Spleen (tissue), 11 donors: ENCODE measurements at regions not wholly inside any gene's neighbourhood (a gene's known extent, or its start where the extent isn't known, plus 50 kb on each side); places are given as distances from the start of the nearest gene placed in this dataset.
A peak's percentile ranks its signal among the peaks of the same experiment; 100 is the strongest.

Source experiments
- DNase-seq: peaks from one replicate; pipeline ENCODE4 v3.0.0-alpha.2; 2020
- H3K27ac ChIP-seq, 8 donors: fragments of 200-600 bp; sonication (generic) in 7 of 8; 1 replicate in 4 of 8; 2 replicates in 4 of 8; pipeline versions ENCODE4 v1.5.0 to v1.8.0; 2016 to 2021; ENCODE audit warnings: inconsistent platforms in 4 of 8, mild to moderate bottlenecking in 4 of 8, moderate library complexity in 1 of 8
- H3K27me3 ChIP-seq, 7 donors: fragments of 200-600 bp; sonication (generic) in 6 of 7; replicated peaks in 1 of 7; 1 replicate in 4 of 7; 2 replicates in 3 of 7; pipeline versions ENCODE4 v1.5.0 to v1.8.0; 2016 to 2021; ENCODE audit warnings: inconsistent platforms in 3 of 7, mild to moderate bottlenecking in 1 of 7
- H3K36me3 ChIP-seq, 6 donors: fragments of 200-600 bp; sonication (generic) in 5 of 6; 1 replicate in 4 of 6; 2 replicates in 2 of 6; pipeline versions ENCODE4 v1.5.0 to v1.8.0; 2016 to 2021; ENCODE audit warnings: inconsistent platforms in 2 of 6
- H3K4me1 ChIP-seq, 6 donors: fragments of 200-600 bp; sonication (generic) in 5 of 6; 1 replicate in 3 of 6; 2 replicates in 3 of 6; pipeline versions ENCODE4 v1.5.0 to v1.8.0; 2016 to 2021; ENCODE audit warnings: inconsistent platforms in 3 of 6
- H3K4me3 ChIP-seq, 8 donors: fragments of 200-600 bp; sonication (generic) in 7 of 8; 1 replicate in 4 of 8; 2 replicates in 4 of 8; pipeline versions ENCODE4 v1.5.0 to v1.8.0; 2016 to 2021; ENCODE audit warnings: inconsistent platforms in 4 of 8, mild to moderate bottlenecking in 4 of 8, moderate library complexity in 2 of 8
- H3K9me3 ChIP-seq, 8 donors: fragments of 200-600 bp; sonication (generic) in 7 of 8; 1 replicate in 4 of 8; 2 replicates in 4 of 8; pipeline versions ENCODE4 v1.5.0 to v1.8.0; 2016 to 2021; ENCODE audit warnings: inconsistent platforms in 4 of 8
- CTCF ChIP-seq, 11 experiments: fragments of 200-600 bp in 7 of 11; fragments of 450-650 bp in 4 of 11; sonication (generic) in 4 of 11; IDR thresholded peaks in 8 of 11; conservative IDR thresholded peaks in 3 of 11; 1 replicate in 7 of 11; 2 replicates in 4 of 11; pipeline versions ENCODE4 v1.4.0 to v1.8.0; 2016 to 2021; ENCODE audit warnings: antibody characterized with exemption in 11 of 11, inconsistent platforms in 4 of 11, mild to moderate bottlenecking in 1 of 11
- POLR2A ChIP-seq, 3 donors: fragments of 450-650 bp; IDR thresholded peaks; one replicate each; pipeline ENCODE4 v1.5.1; 2017; ENCODE audit warnings: antibody characterized with exemption in 3 of 3, mild to moderate bottlenecking in 1 of 3
- POLR2AphosphoS5 ChIP-seq, 3 donors: sonication (generic); formaldehyde crosslinking; IDR thresholded peaks; one replicate each; pipeline ENCODE4 v1.5.1; 2017; ENCODE audit warnings: antibody characterized with exemption in 3 of 3
- WGBS, 5 donors: extraction: QIAGEN DNeasy Blood & Tissue Kit in 3 of 5; methylation state at CpG; one replicate each; pipeline versions ENCODE4 v1.1.5 to v1.1.7; 2013 to 2018; 5-methylcytosine and 5-hydroxymethylcytosine counted together
- intact Hi-C: fragments of 100-400 bp; cut with DNase I; formaldehyde crosslinking; loops from one replicate; pipeline ENCODE4 v1.15.0; 2023; ENCODE audit warnings: low total_unique reads
- donor health status: healthy with polysubstance abuse.
- donor health status: DM: no; HTN: no; CAD: no; lungs with moderate emphysema.
- donor health status: DM: no; HTN: no; CAD: no.
- donor health status: Bipolar disorder and iron deficiency.
- donor health status: healthy.
- donor health status: DM: no; HTN: no; CAD: no.
- donor health status: DM: yes; HTN: yes; CAD: no.

DNA sequence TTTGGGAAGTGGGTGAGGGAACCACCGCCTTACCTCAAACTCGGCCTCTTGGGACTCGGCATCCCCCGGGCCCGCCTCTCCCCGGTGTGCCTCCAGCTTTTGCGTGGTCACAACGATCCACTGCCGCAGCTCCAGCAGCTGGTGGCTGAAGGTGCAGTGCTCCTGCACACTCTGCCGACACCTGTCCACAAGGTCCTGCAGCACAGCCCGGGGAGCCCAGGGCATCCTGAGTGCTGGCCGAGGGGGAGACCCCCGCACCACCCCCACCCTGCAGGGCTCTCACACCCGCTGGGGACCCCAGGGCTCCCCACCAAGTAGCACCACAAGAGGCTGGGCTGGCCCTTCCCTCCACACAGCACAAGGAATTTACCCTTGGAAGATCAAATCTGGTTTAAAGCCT lies 76.6 kb downstream of the SYNE3 start:
- intact Hi-C loops = loop anchor here (5.0 kb wide), 1 partner anchor 87 kb away; no protein-coding TSS in a partner anchor
- Histone ChIP-seq H3K27ac (no peak overlapping the region), H3K27me3 (no peaks in the 10 kb centered on the region), H3K4me3 (no peak overlapping the region), H3K4me1 (peaks cover 0 to 32% (median 13%) of the 10 kb centered on the region in 6 donors), H3K9me3 (no peaks in the 10 kb centered on the region), H3K36me3 (peaks cover 0 to 100% (median 50%) of the 10 kb centered on the region in 6 donors)
- no peak for DNase-seq
- TF ChIP-seq POLR2A (IDR thresholded peaks at IDR 0.05) = no peak
- no peak for TF ChIP-seq POLR2AphosphoS5 (IDR thresholded peaks at IDR 0.05)
- no peak for TF ChIP-seq CTCF (IDR thresholded peaks at IDR 0.05 in 8 of 11, conservative IDR thresholded peaks at IDR 0.05 in 3 of 11)
- 88 to 97% (median 92%) methylated on average over 4 to 14 of the region's 14 CpGs for whole genome bisulfite sequencing, 5 donors

DNA sequence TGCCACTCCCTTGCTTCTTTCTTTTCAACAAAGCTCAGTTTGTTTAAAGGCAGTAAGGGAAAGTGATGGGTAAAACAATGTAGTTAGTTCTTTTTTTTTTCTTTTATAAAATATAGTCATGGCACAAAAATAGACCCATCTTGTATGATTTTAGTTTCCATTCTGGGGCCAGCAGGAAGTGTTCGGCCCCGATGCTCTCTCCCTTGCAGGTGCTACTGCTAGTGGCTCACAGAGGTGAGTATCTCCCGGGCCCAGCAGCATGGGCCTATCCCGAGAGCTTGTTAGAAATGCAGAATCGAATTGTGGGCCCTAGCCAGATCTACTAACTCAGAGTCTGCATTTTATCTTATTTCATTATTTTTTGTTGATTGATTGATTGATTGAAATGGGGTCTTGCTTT lies 78.7 kb downstream of the SYNE3 start:
- Histone ChIP-seq H3K4me3 (no peak overlapping the region), H3K27me3 (no peaks in the 10 kb centered on the region), H3K9me3 (no peaks in the 10 kb centered on the region), H3K36me3 (peaks cover 0 to 100% (median 59%) of the 10 kb centered on the region in 6 donors), H3K27ac (peak overlapping the region in 2 of 8 donors; percentile 17 to 28), H3K4me1 (peaks cover 0 to 22% (median 8%) of the 10 kb centered on the region in 6 donors)
- 64 to 87% (median 82%) methylated on average over 5 of the region's 5 CpGs for WGBS, 5 donors
- no peak for DNase-seq
- intact Hi-C loops = no loop called here
- TF ChIP-seq POLR2AphosphoS5 (IDR thresholded peaks at IDR 0.05) = no peak
- TF ChIP-seq CTCF (IDR thresholded peaks at IDR 0.05 in 8 of 11, conservative IDR thresholded peaks at IDR 0.05 in 3 of 11) = no peak
- TF ChIP-seq POLR2A (IDR thresholded peaks at IDR 0.05) = no peak

GRCh38 chr14:95436354-95436753 lies 80.1 kb downstream of the SYNE3 start:
- no peak for DNase-seq
- Histone ChIP-seq H3K27me3 (no peaks in the 10 kb centered on the region), H3K27ac (peak overlapping the region in 4 of 8 donors; percentile 7 to 28 (median 16)), H3K4me3 (no peak overlapping the region), H3K36me3 (peaks cover 0 to 100% (median 69%) of the 10 kb centered on the region in 6 donors), H3K9me3 (no peaks in the 10 kb centered on the region), H3K4me1 (peaks cover 0 to 15% (median 3%) of the 10 kb centered on the region in 6 donors)
- WGBS, 5 donors = 76 to 89% (median 83%) methylated on average over 4 of the region's 4 CpGs
- intact Hi-C loops = no loop called here
- TF ChIP-seq CTCF (IDR thresholded peaks at IDR 0.05 in 8 of 11, conservative IDR thresholded peaks at IDR 0.05 in 3 of 11) (no peak), POLR2A (IDR thresholded peaks at IDR 0.05) (no peak), POLR2AphosphoS5 (IDR thresholded peaks at IDR 0.05) (no peak)

DNA sequence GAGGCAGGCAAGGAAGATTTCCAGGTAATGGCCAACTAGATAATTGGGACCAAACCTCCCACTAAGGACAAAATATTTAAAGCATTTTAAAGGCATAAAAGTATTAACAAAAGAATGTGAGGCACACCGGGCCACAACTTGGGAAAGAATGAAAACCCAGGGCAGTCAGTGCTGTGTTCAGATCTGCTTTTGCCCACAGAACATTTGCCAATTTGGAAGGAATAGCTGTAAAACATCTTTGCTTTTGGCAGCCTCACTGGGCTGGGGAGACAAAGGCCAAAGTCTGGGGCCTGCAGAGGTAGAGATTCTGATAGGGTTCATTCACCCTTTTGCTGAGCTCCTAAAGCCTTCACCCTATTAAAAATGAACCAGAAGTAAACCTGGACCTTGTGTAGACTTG lies 82.3 kb downstream of the SYNE3 start:
- no peaks in the 10 kb centered on the region for H3K9me3 ChIP-seq
- peaks cover 0 to 15% (median 3%) of the 10 kb centered on the region in 6 donors for H3K4me1 ChIP-seq
- H3K27me3 ChIP-seq = no peaks in the 10 kb centered on the region
- no peak overlapping the region for H3K27ac ChIP-seq
- DNase-seq = no peak
- TF ChIP-seq POLR2A (IDR thresholded peaks at IDR 0.05) (no peak), CTCF (IDR thresholded peaks at IDR 0.05 in 8 of 11, conservative IDR thresholded peaks at IDR 0.05 in 3 of 11) (no peak), POLR2AphosphoS5 (IDR thresholded peaks at IDR 0.05) (no peak)
- H3K4me3 ChIP-seq = no peak overlapping the region
- intact Hi-C loops = no loop called here
- H3K36me3 ChIP-seq = peaks cover 0 to 100% (median 66%) of the 10 kb centered on the region in 6 donors
- WGBS, 5 donors = 79 to 96% (median 91%) methylated on average over 1 of the region's 1 CpG
